ENCODE measurements at regions not wholly inside any gene's neighbourhood (a gene's known extent, or its start where the extent isn't known, plus 50 kb on each side); places are given as distances from the start of the nearest gene placed in this dataset.

GRCh38 chr2:147438882-147439281, 405.9 kb upstream of the ACVR2A start:
- Histone ChIP-seq H2AFZ (ENCODE audit: low read depth, low read length) (no peak overlapping the region), H3K27ac (ENCODE audit: low read length, poor library complexity, severe bottlenecking) (no peak overlapping the region), H3K4ac (ENCODE audit: low read depth in 1 of 2, low read length in 2 of 2) (no peak overlapping the region), H3K4me3 (ENCODE audit: insufficient read depth in 1 of 2, low read depth in 1 of 2, low read length in 2 of 2) (no peak overlapping the region), H3K9me3 (ENCODE audit: control insufficient read depth, low read length) (no peaks in the 10 kb centered on the region), H2AK5ac (ENCODE audit: low read length, severe bottlenecking) (no peak overlapping the region), H4K91ac (ENCODE audit: low read length) (no peak overlapping the region), H3K14ac (ENCODE audit: low read length in 2 of 2) (no peak overlapping the region), H2BK5ac (ENCODE audit: low read depth, low read length, poor library complexity, severe bottlenecking) (no peak overlapping the region), H4K8ac (ENCODE audit: low read length) (no peak overlapping the region), H3K4me1 (ENCODE audit: control insufficient read depth, insufficient read depth, low read depth, low read length) (no peaks in the 10 kb centered on the region), H3K27me3 (ENCODE audit: control insufficient read depth in 1 of 2, insufficient read depth in 1 of 2, low read length in 2 of 2) (peaks cover 0 to 2% of the 10 kb centered on the region in 2 experiments), H3K18ac (ENCODE audit: low read depth in 1 of 2, low read length in 2 of 2) (no peak overlapping the region), H2BK15ac (ENCODE audit: low read depth, poor library complexity, severe bottlenecking) (no peak overlapping the region), H2BK120ac (ENCODE audit: low read depth, low read length) (no peak overlapping the region), H2BK12ac (ENCODE audit: low read length in 2 of 2) (no peak overlapping the region), H3K79me1 (replicated peaks; ENCODE audit: low read length, poor library complexity, severe bottlenecking) (no peaks in the 10 kb centered on the region), H3K4me2 (ENCODE audit: low read length, poor library complexity, severe bottlenecking) (no peak overlapping the region), H3K36me3 (ENCODE audit: control insufficient read depth in 1 of 2, insufficient read depth in 2 of 2, low read depth in 1 of 2, low read length in 2 of 2) (no peaks in the 10 kb centered on the region), H3K23ac (ENCODE audit: low read length in 2 of 2) (no peak overlapping the region), H3K9ac (ENCODE audit: low read length) (no peak overlapping the region)
- DNase-seq: no peak
- 81% methylated on average over 8 of the region's 8 CpGs for WGBS

GRCh38 chr2:147433822-147434221, 411.0 kb upstream of the ACVR2A start:
- H3K27ac ChIP-seq (ENCODE audit: low read length, poor library complexity, severe bottlenecking): no peak overlapping the region
- no peaks in the 10 kb centered on the region for H3K27me3 ChIP-seq (ENCODE audit: control insufficient read depth in 1 of 2, insufficient read depth in 1 of 2, low read length in 2 of 2)
- H3K4me3 ChIP-seq (ENCODE audit: insufficient read depth in 1 of 2, low read depth in 1 of 2, low read length in 2 of 2): no peak overlapping the region
- no peak overlapping the region for H3K4me2 ChIP-seq (ENCODE audit: low read length, poor library complexity, severe bottlenecking)
- no peak overlapping the region for H3K14ac ChIP-seq (ENCODE audit: low read length in 2 of 2)
- H2BK5ac ChIP-seq (ENCODE audit: low read depth, low read length, poor library complexity, severe bottlenecking): no peak overlapping the region
- H3K4ac ChIP-seq (ENCODE audit: low read depth in 1 of 2, low read length in 2 of 2): no peak overlapping the region
- no peak overlapping the region for H3K23ac ChIP-seq (ENCODE audit: low read length in 2 of 2)
- H3K79me1 ChIP-seq (replicated peaks; ENCODE audit: low read length, poor library complexity, severe bottlenecking): no peaks in the 10 kb centered on the region
- no peak overlapping the region for H2AFZ ChIP-seq (ENCODE audit: low read depth, low read length)
- H4K8ac ChIP-seq (ENCODE audit: low read length): no peak overlapping the region
- no peak overlapping the region for H3K18ac ChIP-seq (ENCODE audit: low read depth in 1 of 2, low read length in 2 of 2)
- H4K91ac ChIP-seq (ENCODE audit: low read length): no peak overlapping the region
- H3K9me3 ChIP-seq (ENCODE audit: control insufficient read depth, low read length): no peaks in the 10 kb centered on the region
- WGBS: 96% methylated on average over 2 of the region's 2 CpGs
- no peaks in the 10 kb centered on the region for H3K36me3 ChIP-seq (ENCODE audit: control insufficient read depth in 1 of 2, insufficient read depth in 2 of 2, low read depth in 1 of 2, low read length in 2 of 2)
- no peak overlapping the region for H2BK12ac ChIP-seq (ENCODE audit: low read length in 2 of 2)
- no peak overlapping the region for H2BK15ac ChIP-seq (ENCODE audit: low read depth, poor library complexity, severe bottlenecking)
- H2BK120ac ChIP-seq (ENCODE audit: low read depth, low read length): no peak overlapping the region
- no peaks in the 10 kb centered on the region for H3K4me1 ChIP-seq (ENCODE audit: control insufficient read depth, insufficient read depth, low read depth, low read length)
- no peak for DNase-seq
- no peak overlapping the region for H3K9ac ChIP-seq (ENCODE audit: low read length)
- no peak overlapping the region for H2AK5ac ChIP-seq (ENCODE audit: low read length, severe bottlenecking)

- Histone ChIP-seq H4K91ac (ENCODE audit: low read length) (no peak overlapping the region), H3K4me3 (ENCODE audit: insufficient read depth in 1 of 2, low read depth in 1 of 2, low read length in 2 of 2) (no peak overlapping the region), H2BK15ac (ENCODE audit: low read depth, poor library complexity, severe bottlenecking) (no peak overlapping the region), H3K4me2 (ENCODE audit: low read length, poor library complexity, severe bottlenecking) (no peak overlapping the region), H3K4ac (ENCODE audit: low read depth in 1 of 2, low read length in 2 of 2) (no peak overlapping the region), H3K18ac (ENCODE audit: low read depth in 1 of 2, low read length in 2 of 2) (no peak overlapping the region), H2BK120ac (ENCODE audit: low read depth, low read length) (no peak overlapping the region), H3K79me1 (replicated peaks; ENCODE audit: low read length, poor library complexity, severe bottlenecking) (no peaks in the 10 kb centered on the region), H3K14ac (ENCODE audit: low read length in 2 of 2) (no peak overlapping the region), H2AK5ac (ENCODE audit: low read length, severe bottlenecking) (no peak overlapping the region), H2BK12ac (ENCODE audit: low read length in 2 of 2) (no peak overlapping the region), H3K23ac (ENCODE audit: low read length in 2 of 2) (no peak overlapping the region), H2AFZ (ENCODE audit: low read depth, low read length) (no peak overlapping the region), H2BK5ac (ENCODE audit: low read depth, low read length, poor library complexity, severe bottlenecking) (no peak overlapping the region), H3K4me1 (ENCODE audit: control insufficient read depth, insufficient read depth, low read depth, low read length) (no peaks in the 10 kb centered on the region), H3K9me3 (ENCODE audit: control insufficient read depth, low read length) (no peaks in the 10 kb centered on the region), H3K27ac (ENCODE audit: low read length, poor library complexity, severe bottlenecking) (no peak overlapping the region), H3K27me3 (ENCODE audit: control insufficient read depth in 1 of 2, insufficient read depth in 1 of 2, low read length in 2 of 2) (no peaks in the 10 kb centered on the region), H3K9ac (ENCODE audit: low read length) (no peak overlapping the region), H3K36me3 (ENCODE audit: control insufficient read depth in 1 of 2, insufficient read depth in 2 of 2, low read depth in 1 of 2, low read length in 2 of 2) (no peaks in the 10 kb centered on the region), H4K8ac (ENCODE audit: low read length) (no peak overlapping the region)
- WGBS: 86% methylated on average over 2 of the region's 3 CpGs
- no peak for DNase-seq
Observed at GRCh38 chr2:147430408-147430807, 414.4 kb upstream of the ACVR2A start.

GRCh38 chr2:147428120-147428747, 416.6 kb upstream of the ACVR2A start:
- no peak overlapping the region for H2AK5ac ChIP-seq (ENCODE audit: low read length, severe bottlenecking)
- DNase-seq: no peak
- no CpG with 5 or more reads among the region's 2 CpGs for WGBS
- no peak overlapping the region for H3K18ac ChIP-seq (ENCODE audit: low read depth in 1 of 2, low read length in 2 of 2)
- no peak overlapping the region for H3K4ac ChIP-seq (ENCODE audit: low read depth in 1 of 2, low read length in 2 of 2)
- H4K8ac ChIP-seq (ENCODE audit: low read length): no peak overlapping the region
- no peak overlapping the region for H2BK12ac ChIP-seq (ENCODE audit: low read length in 2 of 2)
- H3K9me3 ChIP-seq (ENCODE audit: control insufficient read depth, low read length): no peaks in the 10 kb centered on the region
- H2BK5ac ChIP-seq (ENCODE audit: low read depth, low read length, poor library complexity, severe bottlenecking): no peak overlapping the region
- no peaks in the 10 kb centered on the region for H3K79me1 ChIP-seq (replicated peaks; ENCODE audit: low read length, poor library complexity, severe bottlenecking)
- H2BK15ac ChIP-seq (ENCODE audit: low read depth, poor library complexity, severe bottlenecking): no peak overlapping the region
- H4K91ac ChIP-seq (ENCODE audit: low read length): no peak overlapping the region
- H3K4me1 ChIP-seq (ENCODE audit: control insufficient read depth, insufficient read depth, low read depth, low read length): no peaks in the 10 kb centered on the region
- no peak overlapping the region for H2AFZ ChIP-seq (ENCODE audit: low read depth, low read length)
- H3K9ac ChIP-seq (ENCODE audit: low read length): no peak overlapping the region
- H3K27ac ChIP-seq (ENCODE audit: low read length, poor library complexity, severe bottlenecking): no peak overlapping the region
- H3K23ac ChIP-seq (ENCODE audit: low read length in 2 of 2): no peak overlapping the region
- no peaks in the 10 kb centered on the region for H3K27me3 ChIP-seq (ENCODE audit: control insufficient read depth in 1 of 2, insufficient read depth in 1 of 2, low read length in 2 of 2)
- H2BK120ac ChIP-seq (ENCODE audit: low read depth, low read length): no peak overlapping the region
- no peak overlapping the region for H3K4me2 ChIP-seq (ENCODE audit: low read length, poor library complexity, severe bottlenecking)
- no peak overlapping the region for H3K4me3 ChIP-seq (ENCODE audit: insufficient read depth in 1 of 2, low read depth in 1 of 2, low read length in 2 of 2)
- H3K36me3 ChIP-seq (ENCODE audit: control insufficient read depth in 1 of 2, insufficient read depth in 2 of 2, low read depth in 1 of 2, low read length in 2 of 2): no peaks in the 10 kb centered on the region
- no peak overlapping the region for H3K14ac ChIP-seq (ENCODE audit: low read length in 2 of 2)
